HK-2 (cell line): ENCODE measurements at regions not wholly inside any gene's neighbourhood (a gene's known extent, or its start where the extent isn't known, plus 50 kb on each side); places are given as distances from the start of the nearest gene placed in this dataset.

Experiments
- DNase-seq: peaks from one replicate; pipeline ENCODE4 v3.0.0-alpha.2; 2018; ENCODE audit not compliant: unreplicated experiment

GRCh38 chr6:16078064-16078463 lies 50.8 kb upstream of the MYLIP start:
- DNase-seq: no peak

- no peak for DNase-seq
These were observed 59.2 kb upstream of the MYLIP start for GRCh38 chr6:16069671-16070070.

GRCh38 chr6:16069222-16069621 lies 59.7 kb upstream of the MYLIP start:
- no peak for DNase-seq

GRCh38 chr6:16067568-16067967 lies 61.3 kb upstream of the MYLIP start:
- DNase-seq: no peak

GRCh38 chr6:16064671-16065072 lies 64.2 kb upstream of the MYLIP start:
- no peak for DNase-seq

- DNase-seq: no peak
These were observed 65.3 kb upstream of the MYLIP start for GRCh38 chr6:16063580-16063979.

GRCh38 chr6:16061818-16062217 lies 67.1 kb upstream of the MYLIP start:
- no peak for DNase-seq

- no peak for DNase-seq
These were observed 68.8 kb upstream of the MYLIP start for GRCh38 chr6:16060039-16060438.

- no peak for DNase-seq
These were observed 69.4 kb upstream of the MYLIP start for GRCh38 chr6:16059496-16059895.

- no peak for DNase-seq
These were observed 69.9 kb upstream of the MYLIP start for GRCh38 chr6:16058929-16059345.

- no peak for DNase-seq
These were observed 70.5 kb upstream of the MYLIP start for GRCh38 chr6:16058201-16058928.

GRCh38 chr6:16057446-16057845 lies 71.4 kb upstream of the MYLIP start:
- DNase-seq: no peak

GRCh38 chr6:16056263-16056870 lies 72.5 kb upstream of the MYLIP start:
- no peak for DNase-seq

GRCh38 chr6:16055852-16056251 lies 73.0 kb upstream of the MYLIP start:
- DNase-seq: no peak

GRCh38 chr6:16049168-16049567 lies 79.7 kb upstream of the MYLIP start:
- no peak for DNase-seq

- DNase-seq: no peak
These were observed 80.7 kb upstream of the MYLIP start for GRCh38 chr6:16048221-16048620.

GRCh38 chr6:16047435-16047990 lies 81.4 kb upstream of the MYLIP start:
- DNase-seq: no peak

- DNase-seq: no peak
These were observed 83.6 kb upstream of the MYLIP start for GRCh38 chr6:16045238-16045637.

- no peak for DNase-seq
These were observed 84.7 kb upstream of the MYLIP start for GRCh38 chr6:16044211-16044643.

- DNase-seq: no peak
These were observed 85.4 kb upstream of the MYLIP start for GRCh38 chr6:16043171-16044135.

- no peak for DNase-seq
These were observed 86.1 kb upstream of the MYLIP start for GRCh38 chr6:16042751-16043150.

GRCh38 chr6:16041327-16041726 lies 87.6 kb upstream of the MYLIP start:
- no peak for DNase-seq
